Panc1 (cell line): ENCODE measurements at regions not wholly inside any gene's neighbourhood (a gene's known extent, or its start where the extent isn't known, plus 50 kb on each side); places are given as distances from the start of the nearest gene placed in this dataset.

Experiments
- ATAC-seq: fragments of 200-7000 bp; cut with Tn5 transposase; 2 replicates; pipeline ENCODE4 v1.9.1; 2020; ENCODE audit warnings: mild to moderate bottlenecking, moderate library complexity
- BruUV-seq: library from RNA; stranded (reverse); fragments of 400-500 nt; replicated peaks from 2 replicates; lab custom pipeline; 2021; lab: Mats Ljungman, UMichigan
- CTCF ChIA-PET: fragments of 300-600 bp; sonication (Branson Sonifier 250); formaldehyde crosslinking; loops from one replicate; lab custom pipeline; 2022; ENCODE audit warnings: antibody characterized with exemption; lab: Charles Lee
- POLR2A ChIA-PET: fragments of 300-600 bp; sonication (Branson Sonifier 250); formaldehyde crosslinking; loops from one replicate; lab custom pipeline; 2022; ENCODE audit warnings: antibody characterized with exemption; lab: Charles Lee
- DNase-seq: peaks from one replicate; pipeline ENCODE4 v3.0.0-alpha.2; 2010; ENCODE audit warnings: low read depth, low spot score
- H3K27ac ChIP-seq: 2 replicates; pipeline ENCODE4 v1.5.1; 2011; ENCODE audit warnings: mild to moderate bottlenecking, low read length, inconsistent platforms
- H3K27me3 ChIP-seq: fragments of 200-500 bp; sonication (Bioruptor generic); 2 replicates; pipeline ENCODE4 v1.6.0; 2014; ENCODE audit warnings: low read length, inconsistent platforms; ENCODE audit not compliant: control insufficient read depth, insufficient read depth
- H3K36me3 ChIP-seq: fragments of 200-500 bp; sonication (Bioruptor generic); 2 replicates; pipeline ENCODE4 v1.5.1; 2014; ENCODE audit warnings: inconsistent platforms, mild to moderate bottlenecking, low read length, moderate library complexity; ENCODE audit not compliant: control insufficient read depth, insufficient read depth
- H3K4me1 ChIP-seq: 2 replicates; pipeline ENCODE4 v1.5.1; 2011; ENCODE audit warnings: inconsistent platforms, mild to moderate bottlenecking, low read length, moderate library complexity; ENCODE audit not compliant: control insufficient read depth, insufficient read depth
- H3K4me3 ChIP-seq, 2 experiments: 2 replicates each; pipeline ENCODE4 v1.5.1; 2011 to 2012; ENCODE audit warnings: low read depth in 2 of 2, low read length in 2 of 2, mild to moderate bottlenecking in 2 of 2, inconsistent platforms in 1 of 2, moderate library complexity in 1 of 2
- H3K9me3 ChIP-seq: fragments of 200-500 bp; sonication (Bioruptor generic); 2 replicates; pipeline ENCODE4 v1.5.1; 2014; ENCODE audit warnings: low read depth, mild to moderate bottlenecking, inconsistent platforms, low read length, moderate library complexity; ENCODE audit not compliant: control insufficient read depth, insufficient read depth
- CTCF ChIP-seq: fragments of 450-650 bp; IDR thresholded peaks from 2 replicates; pipeline ENCODE4 v1.5.1; 2017; ENCODE audit warnings: mild to moderate bottlenecking
- POLR2AphosphoS5 ChIP-seq: IDR thresholded peaks from 2 replicates; pipeline ENCODE4 v1.6.1; 2012; ENCODE audit warnings: mild to moderate bottlenecking, low read depth, low read length, moderate library complexity
- REST ChIP-seq, 2 experiments: IDR thresholded peaks; 2 replicates each; pipeline ENCODE4 v1.6.1; 2011 to 2012; ENCODE audit warnings: low read depth in 2 of 2, control low read depth in 1 of 2, low read length in 1 of 2, mild to moderate bottlenecking in 1 of 2, moderate library complexity in 1 of 2; ENCODE audit not compliant: insufficient read depth in 1 of 2
- SIN3A ChIP-seq: IDR thresholded peaks from 2 replicates; pipeline ENCODE4 v1.6.1; 2012; ENCODE audit warnings: low read depth, mild to moderate bottlenecking, low read length, moderate library complexity, borderline replicate concordance; ENCODE audit not compliant: insufficient read depth
- TCF7L2 ChIP-seq: IDR thresholded peaks from 2 replicates; pipeline ENCODE4 v1.6.1; 2011; ENCODE audit warnings: mild to moderate bottlenecking, low read depth, low read length, inconsistent platforms
- in situ Hi-C: cut with HindIII; loops from 2 replicates; pipeline ENCODE4 v1.10.0; 2016; ENCODE audit warnings: low sequenced_read_pairs, low pct_unique_long_range_greater_than_20kb
- intact Hi-C: fragments of 100-400 bp; cut with micrococcal nuclease; formaldehyde crosslinking; loops from one replicate; pipeline ENCODE4 v1.10.0; 2022; ENCODE audit not compliant: unreplicated experiment

- in situ Hi-C loops: no loop called here
- intact Hi-C loops: no loop called here
- no peaks in the 10 kb centered on the region for H3K9me3 ChIP-seq
- no peaks in the 10 kb centered on the region for H3K4me1 ChIP-seq
- no peaks in the 10 kb centered on the region; the same call in 1 of the 2 replicates for H3K27me3 ChIP-seq
- BruUV-seq: no TSS peak
- ATAC-seq: no peak
- no peak overlapping the region for H3K27ac ChIP-seq
- DNase-seq: no peak
- ChIA-PET CTCF (no interaction called here), POLR2A (no interaction called here)
- TF ChIP-seq POLR2AphosphoS5: no peak
- no peak for TF ChIP-seq REST (IDR thresholded peaks at IDR 0.05; ENCODE audit: insufficient read depth in 1 of 2, low read depth in 2 of 2, low read length in 1 of 2)
- TF ChIP-seq CTCF: no peak
- TF ChIP-seq TCF7L2: no peak
- no peak for TF ChIP-seq SIN3A
- H3K4me3 ChIP-seq: no peak overlapping the region
- H3K36me3 ChIP-seq: no peaks in the 10 kb centered on the region
Measured at GRCh38 chr4:138838251-138838650, 177.3 kb upstream of the NOCT start.

DNA sequence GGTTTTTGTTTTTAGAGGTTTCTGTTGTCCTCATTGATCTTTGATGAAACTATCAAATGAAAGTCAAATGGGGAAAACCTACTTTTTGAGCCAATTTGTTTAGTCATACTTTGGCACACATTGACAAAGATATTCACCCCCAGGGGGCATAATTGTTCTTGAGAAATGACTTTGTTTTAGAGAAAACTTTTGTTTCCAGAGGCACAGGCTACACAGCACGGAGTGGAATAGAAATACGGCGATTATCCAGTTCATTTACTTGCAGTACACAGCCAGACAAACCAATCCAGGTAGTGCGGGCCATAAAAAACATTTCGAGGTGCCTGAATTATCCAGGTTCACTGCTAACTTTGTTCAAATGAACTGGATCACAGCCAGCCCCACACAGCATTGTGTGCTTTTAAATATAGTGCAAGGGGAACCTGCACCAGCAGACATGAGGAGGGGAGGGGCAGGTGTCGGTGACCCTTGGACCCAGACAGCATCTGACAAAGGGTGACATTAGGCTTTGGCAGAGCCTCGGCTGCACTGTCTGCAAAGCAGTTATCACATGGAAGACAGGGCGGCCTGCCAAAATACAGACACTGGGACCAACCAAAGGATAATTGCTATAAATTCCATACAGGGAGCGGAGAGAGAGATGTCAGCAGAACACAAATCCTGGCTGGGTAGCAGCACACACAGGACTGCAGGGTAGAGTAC lies 179.6 kb upstream of the NOCT start:
- in situ Hi-C loops: no loop called here
- no peak overlapping the region for H3K4me3 ChIP-seq

More for the DNA sequence above, 179.6 kb upstream of the NOCT start:
- ATAC-seq (no peak), DNase-seq (no peak)
- no peak overlapping the region for H3K27ac ChIP-seq
- intact Hi-C loops: no loop called here
- no peaks in the 10 kb centered on the region for H3K4me1 ChIP-seq
- no TSS peak for BruUV-seq
- no peaks in the 10 kb centered on the region; the same call in 1 of the 2 replicates for H3K27me3 ChIP-seq
- H3K36me3 ChIP-seq: no peaks in the 10 kb centered on the region
- no peaks in the 10 kb centered on the region for H3K9me3 ChIP-seq
- ChIA-PET POLR2A (no interaction called here), CTCF (no interaction called here)
- TF ChIP-seq CTCF (no peak), SIN3A (no peak), REST (IDR thresholded peaks at IDR 0.05; ENCODE audit: insufficient read depth in 1 of 2, low read depth in 2 of 2, low read length in 1 of 2) (no peak), TCF7L2 (no peak), POLR2AphosphoS5 (no peak)
